SK-N-SH (cell line): ENCODE measurements at regions not wholly inside any gene's neighbourhood (a gene's known extent, or its start where the extent isn't known, plus 50 kb on each side); places are given as distances from the start of the nearest gene placed in this dataset.

Source experiments
- EZH2phosphoT487 ChIP-seq: fragments of 200-600 bp; sonication (generic); IDR thresholded peaks from 2 replicates; pipeline ENCODE4 v1.6.1; 2017; ENCODE audit warnings: low read depth, mixed run types, mild to moderate bottlenecking, antibody characterized with exemption, moderate library complexity, borderline replicate concordance
- TAF1 ChIP-seq: IDR thresholded peaks from 2 replicates; pipeline ENCODE4 v1.6.1; 2012; ENCODE audit warnings: low read depth, mild to moderate bottlenecking, low read length, moderate library complexity, borderline replicate concordance

DNA sequence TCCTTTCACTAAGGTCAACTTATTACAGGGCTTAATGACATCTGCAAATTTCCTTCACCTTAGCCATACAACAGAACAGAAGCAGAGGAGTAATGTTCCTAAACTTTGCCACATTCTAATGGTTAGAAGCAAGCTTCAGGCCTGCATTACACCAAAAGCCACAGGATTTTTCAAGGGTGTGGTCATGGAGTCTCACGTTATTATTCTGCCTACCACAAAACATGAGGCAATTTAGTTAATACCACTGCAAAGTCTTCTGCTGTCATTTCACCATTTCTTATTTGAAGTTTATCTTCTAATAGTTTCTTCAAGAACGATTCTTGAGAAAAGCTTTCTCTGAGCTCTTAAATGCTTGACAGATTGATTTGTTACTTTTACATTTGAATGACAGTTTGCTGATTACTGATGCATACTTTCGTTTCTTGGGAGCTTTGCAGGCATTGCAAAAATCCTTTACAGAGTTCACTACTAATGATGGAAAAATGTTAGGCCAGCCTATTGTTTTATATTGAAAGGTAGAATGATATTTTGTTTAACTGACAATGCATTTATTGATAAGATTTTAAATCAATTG is 1257.1 kb downstream of the NSUN3 start:
- TF ChIP-seq TAF1 (no peak), EZH2phosphoT487 (no peak)
